ENCODE measurements at regions not wholly inside any gene's neighbourhood (a gene's known extent, or its start where the extent isn't known, plus 50 kb on each side); places are given as distances from the start of the nearest gene placed in this dataset.

GRCh38 chr12:25740617-25741016 is 187.5 kb upstream of the LMNTD1 start:
- Histone ChIP-seq H3K4me1 (ENCODE audit: low read depth) (no peaks in the 10 kb centered on the region), H3K4me3 (no peak overlapping the region), H3K9me3 (no peaks in the 10 kb centered on the region), H3K36me3 (ENCODE audit: low read depth) (no peaks in the 10 kb centered on the region)
- TF ChIP-seq, protein P1, sequence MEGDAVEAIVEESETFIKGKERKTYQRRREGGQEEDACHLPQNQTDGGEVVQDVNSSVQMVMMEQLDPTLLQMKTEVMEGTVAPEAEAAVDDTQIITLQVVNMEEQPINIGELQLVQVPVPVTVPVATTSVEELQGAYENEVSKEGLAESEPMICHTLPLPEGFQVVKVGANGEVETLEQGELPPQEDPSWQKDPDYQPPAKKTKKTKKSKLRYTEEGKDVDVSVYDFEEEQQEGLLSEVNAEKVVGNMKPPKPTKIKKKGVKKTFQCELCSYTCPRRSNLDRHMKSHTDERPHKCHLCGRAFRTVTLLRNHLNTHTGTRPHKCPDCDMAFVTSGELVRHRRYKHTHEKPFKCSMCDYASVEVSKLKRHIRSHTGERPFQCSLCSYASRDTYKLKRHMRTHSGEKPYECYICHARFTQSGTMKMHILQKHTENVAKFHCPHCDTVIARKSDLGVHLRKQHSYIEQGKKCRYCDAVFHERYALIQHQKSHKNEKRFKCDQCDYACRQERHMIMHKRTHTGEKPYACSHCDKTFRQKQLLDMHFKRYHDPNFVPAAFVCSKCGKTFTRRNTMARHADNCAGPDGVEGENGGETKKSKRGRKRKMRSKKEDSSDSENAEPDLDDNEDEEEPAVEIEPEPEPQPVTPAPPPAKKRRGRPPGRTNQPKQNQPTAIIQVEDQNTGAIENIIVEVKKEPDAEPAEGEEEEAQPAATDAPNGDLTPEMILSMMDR (IDR thresholded peaks at IDR 0.05): no peak
- DNase-seq: no peak
- no peak for ATAC-seq
- intact Hi-C loops (cut with DNase I, micrococcal nuclease): no loop called here

- TF ChIP-seq, protein P1 (IDR thresholded peaks at IDR 0.05): no peak
- H3K4me3 ChIP-seq: no peak overlapping the region
- H3K9me3 ChIP-seq: no peaks in the 10 kb centered on the region
- no peaks in the 10 kb centered on the region for H3K36me3 ChIP-seq (ENCODE audit: low read depth)
- intact Hi-C loops (cut with DNase I, micrococcal nuclease): no loop called here
- DNase-seq (no peak), ATAC-seq (no peak)
- no peaks in the 10 kb centered on the region for H3K4me1 ChIP-seq (ENCODE audit: low read depth)
Measured at GRCh38 chr12:25741917-25742316, 188.8 kb upstream of the LMNTD1 start.

GRCh38 chr12:25743679-25744215 is 190.7 kb upstream of the LMNTD1 start:
- H3K4me1 ChIP-seq (ENCODE audit: low read depth): no peaks in the 10 kb centered on the region
- DNase-seq: no peak
- no peaks in the 10 kb centered on the region for H3K36me3 ChIP-seq (ENCODE audit: low read depth)
- TF ChIP-seq, protein P1 (IDR thresholded peaks at IDR 0.05): no peak
- no peak overlapping the region for H3K4me3 ChIP-seq
- ATAC-seq: no peak
- H3K9me3 ChIP-seq: no peaks in the 10 kb centered on the region
- intact Hi-C loops (cut with DNase I, micrococcal nuclease): no loop called here

GRCh38 chr12:25744313-25744712 is 191.2 kb upstream of the LMNTD1 start:
- Histone ChIP-seq H3K9me3 (no peaks in the 10 kb centered on the region), H3K36me3 (ENCODE audit: low read depth) (no peaks in the 10 kb centered on the region), H3K4me1 (ENCODE audit: low read depth) (no peaks in the 10 kb centered on the region), H3K4me3 (no peak overlapping the region)
- intact Hi-C loops (cut with DNase I, micrococcal nuclease): no loop called here
- ATAC-seq: no peak
- TF ChIP-seq, protein P1 (IDR thresholded peaks at IDR 0.05): no peak
- no peak for DNase-seq

DNA sequence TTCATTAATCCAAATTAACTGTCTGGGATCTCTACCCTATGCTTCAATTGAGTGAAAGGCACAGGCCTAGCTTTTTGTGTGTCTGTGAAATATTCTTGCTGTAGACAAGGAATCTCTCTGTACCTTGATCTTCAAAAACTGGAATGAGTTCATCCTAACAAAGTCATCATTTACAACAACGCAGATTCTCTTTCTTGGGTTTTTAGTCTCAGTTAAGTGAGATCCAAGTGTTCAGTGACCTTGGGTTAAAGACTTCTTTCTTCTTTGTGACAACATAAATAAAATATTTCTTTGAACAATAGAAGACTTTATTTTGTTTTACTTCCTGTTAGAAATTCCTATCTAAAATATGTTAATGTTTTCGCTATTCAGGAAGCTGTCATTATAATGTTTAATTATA is 192.2 kb upstream of the LMNTD1 start:
- Histone ChIP-seq H3K4me1 (ENCODE audit: low read depth) (no peaks in the 10 kb centered on the region), H3K9me3 (no peaks in the 10 kb centered on the region), H3K4me3 (no peak overlapping the region), H3K36me3 (ENCODE audit: low read depth) (no peaks in the 10 kb centered on the region)
- ATAC-seq (no peak), DNase-seq (no peak)
- TF ChIP-seq, protein P1 (IDR thresholded peaks at IDR 0.05): no peak
- intact Hi-C loops (cut with DNase I, micrococcal nuclease): no loop called here

DNA sequence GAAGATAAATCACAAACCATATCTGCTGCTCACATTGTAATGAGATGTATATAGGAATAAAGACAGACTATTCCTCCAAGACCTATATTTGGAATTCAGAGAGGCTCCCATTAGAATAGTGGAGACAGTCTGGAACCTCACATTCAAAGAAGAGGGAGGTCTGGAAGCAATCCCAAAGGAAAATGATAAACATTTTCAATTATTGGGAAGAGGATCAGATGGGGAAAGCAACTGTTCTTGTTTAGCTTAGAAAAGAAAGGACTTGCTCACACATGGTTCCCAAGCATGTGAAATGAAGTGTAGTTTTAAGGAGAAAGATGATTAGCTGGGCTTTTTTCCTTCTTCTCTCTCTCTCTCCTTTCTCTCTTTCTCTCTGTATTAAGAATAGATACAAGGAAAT is 193.0 kb upstream of the LMNTD1 start:
- ATAC-seq (no peak), DNase-seq (no peak)
- TF ChIP-seq, protein P1 (IDR thresholded peaks at IDR 0.05): no peak
- no peak overlapping the region for H3K4me3 ChIP-seq
- no peaks in the 10 kb centered on the region for H3K4me1 ChIP-seq (ENCODE audit: low read depth)
- intact Hi-C loops (cut with DNase I, micrococcal nuclease): no loop called here
- no peaks in the 10 kb centered on the region for H3K36me3 ChIP-seq (ENCODE audit: low read depth)
- no peaks in the 10 kb centered on the region for H3K9me3 ChIP-seq

All from mucosa of descending colon (tissue), 3 donors.